ENCODE measurements at regions not wholly inside any gene's neighbourhood (a gene's known extent, or its start where the extent isn't known, plus 50 kb on each side); places are given as distances from the start of the nearest gene placed in this dataset.
"Not testable (repeated sequence)": the region's sequence is repeated elsewhere in the genome, so short reads cannot be mapped to it uniquely, and the experiment has no call there.

DNA sequence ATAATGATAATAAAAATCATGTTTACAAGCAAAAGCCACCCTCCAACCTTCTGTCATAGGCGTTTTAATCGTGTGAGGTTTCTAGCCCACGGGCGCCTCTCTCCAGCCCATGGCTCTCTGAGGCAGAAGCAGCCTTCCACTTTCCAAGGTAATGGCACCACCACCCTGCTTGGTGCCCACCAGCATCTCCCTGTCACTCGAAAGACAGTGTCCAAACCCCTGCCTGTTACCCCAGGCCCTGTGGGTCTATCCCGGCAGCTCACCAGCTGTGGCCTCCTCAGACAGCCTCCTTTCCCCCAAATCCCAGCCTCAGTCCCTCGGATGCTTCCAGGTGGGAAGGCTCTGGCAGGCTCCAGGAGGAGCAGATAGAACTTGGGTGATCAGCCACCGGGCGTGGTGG, 123.8 kb upstream of the LPCAT1 start:
- Histone ChIP-seq H3K4me1 (ENCODE audit: control insufficient read depth, insufficient read depth, low read length) (no peaks in the 10 kb centered on the region), H3K4me3 (ENCODE audit: low read length) (no peak overlapping the region), H3K27ac (ENCODE audit: low read length) (no peak overlapping the region), H3K9me3 (ENCODE audit: control insufficient read depth, low read length) (no peaks in the 10 kb centered on the region), H3K27me3 (ENCODE audit: control insufficient read depth, insufficient read depth) (peaks cover 2% of the 10 kb centered on the region)
- 83% methylated on average over 9 of the region's 9 CpGs for WGBS
- DNase-seq: no peak
- intact Hi-C loops (cut with DNase I): loop anchor here in 2 of 4 donors (10.0 kb wide), 2 partner anchors 263 to 273 kb away; no protein-coding TSS in a partner anchor
- ATAC-seq: no peak

DNA sequence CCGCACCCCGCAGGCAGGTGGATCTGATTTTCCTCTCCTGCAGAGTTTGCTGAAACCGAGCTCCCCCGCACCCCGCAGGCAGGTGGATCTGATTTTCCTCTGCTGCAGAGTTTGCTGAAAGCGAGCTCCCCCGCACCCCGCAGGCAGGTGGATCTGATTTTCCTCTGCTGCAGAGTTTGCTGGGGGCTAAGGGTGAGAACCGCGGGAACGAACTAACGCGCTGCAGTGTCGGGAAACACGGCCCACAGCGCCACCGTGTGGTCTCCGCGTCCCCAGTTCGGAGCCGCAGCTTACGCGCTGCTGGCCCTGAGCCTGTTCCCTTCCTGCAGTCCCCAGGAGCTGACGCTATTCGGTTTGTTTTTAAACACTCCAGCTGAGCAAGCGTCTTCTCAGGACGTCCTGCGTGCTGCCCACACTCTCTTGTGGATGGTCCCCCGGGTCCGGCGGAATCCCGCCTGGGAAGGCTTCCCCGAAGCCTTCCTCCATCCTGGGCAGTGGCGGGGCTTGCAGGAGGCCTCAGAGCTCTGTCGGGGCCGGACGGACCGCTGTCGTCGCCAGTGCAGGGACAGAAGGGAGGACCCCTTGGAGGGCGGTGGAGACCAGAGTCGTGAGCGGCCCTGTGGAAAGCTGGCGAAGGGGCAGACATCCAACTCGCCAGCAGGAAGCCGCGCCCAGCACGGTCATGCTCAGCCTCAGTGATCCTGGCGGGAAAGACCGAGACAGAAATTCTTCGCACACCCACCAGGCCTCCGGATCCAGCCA, 121.2 kb upstream of the LPCAT1 start:
- no peaks in the 10 kb centered on the region for H3K4me1 ChIP-seq (ENCODE audit: control insufficient read depth, insufficient read depth, low read length)
- intact Hi-C loops (cut with DNase I): loop anchor here in 3 of 4 donors (5.0 to 10.0 kb wide), 4 partner anchors 163 to 478 kb away; no protein-coding TSS in a partner anchor
- DNase-seq: peak; percentile 88 to 94 (median 93)
- H3K4me3 ChIP-seq (ENCODE audit: low read length): peak overlapping the region; percentile 38
- 4% methylated on average over 52 of the region's 52 CpGs for WGBS
- ATAC-seq: peak; percentile 94 to 95
- peaks cover 2% of the 10 kb centered on the region for H3K27me3 ChIP-seq (ENCODE audit: control insufficient read depth, insufficient read depth)
- no peak overlapping the region for H3K27ac ChIP-seq (ENCODE audit: low read length)
- H3K9me3 ChIP-seq (ENCODE audit: control insufficient read depth, low read length): no peaks in the 10 kb centered on the region

DNA sequence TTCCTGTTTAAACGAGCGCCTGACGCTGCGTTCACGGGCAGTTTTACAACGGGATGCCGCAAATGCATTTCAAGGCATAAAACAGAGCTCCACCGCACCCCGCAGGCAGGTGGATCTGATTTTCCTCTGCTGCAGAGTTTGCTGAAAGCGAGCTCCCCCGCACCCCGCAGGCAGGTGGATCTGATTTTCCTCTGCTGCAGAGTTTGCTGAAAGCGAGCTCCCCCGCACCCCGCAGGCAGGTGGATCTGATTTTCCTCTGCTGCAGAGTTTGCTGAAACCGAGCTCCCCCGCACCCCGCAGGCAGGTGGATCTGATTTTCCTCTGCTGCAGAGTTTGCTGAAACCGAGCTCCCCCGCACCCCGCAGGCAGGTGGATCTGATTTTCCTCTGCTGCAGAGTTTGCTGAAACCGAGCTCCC, 120.6 kb upstream of the LPCAT1 start:
- not testable (repeated sequence) for ATAC-seq; H3K4me3 ChIP-seq (ENCODE audit: low read length); H3K4me1 ChIP-seq (ENCODE audit: control insufficient read depth, insufficient read depth, low read length); H3K9me3 ChIP-seq (ENCODE audit: control insufficient read depth, low read length); H3K27ac ChIP-seq (ENCODE audit: low read length); DNase-seq; H3K27me3 ChIP-seq (ENCODE audit: control insufficient read depth, insufficient read depth)
- 8% methylated on average over 16 of the region's 22 CpGs for WGBS
- intact Hi-C loops (cut with DNase I): loop anchor here in 3 of 4 donors (5.0 to 10.0 kb wide), 4 partner anchors 162 to 477 kb away; no protein-coding TSS in a partner anchor

DNA sequence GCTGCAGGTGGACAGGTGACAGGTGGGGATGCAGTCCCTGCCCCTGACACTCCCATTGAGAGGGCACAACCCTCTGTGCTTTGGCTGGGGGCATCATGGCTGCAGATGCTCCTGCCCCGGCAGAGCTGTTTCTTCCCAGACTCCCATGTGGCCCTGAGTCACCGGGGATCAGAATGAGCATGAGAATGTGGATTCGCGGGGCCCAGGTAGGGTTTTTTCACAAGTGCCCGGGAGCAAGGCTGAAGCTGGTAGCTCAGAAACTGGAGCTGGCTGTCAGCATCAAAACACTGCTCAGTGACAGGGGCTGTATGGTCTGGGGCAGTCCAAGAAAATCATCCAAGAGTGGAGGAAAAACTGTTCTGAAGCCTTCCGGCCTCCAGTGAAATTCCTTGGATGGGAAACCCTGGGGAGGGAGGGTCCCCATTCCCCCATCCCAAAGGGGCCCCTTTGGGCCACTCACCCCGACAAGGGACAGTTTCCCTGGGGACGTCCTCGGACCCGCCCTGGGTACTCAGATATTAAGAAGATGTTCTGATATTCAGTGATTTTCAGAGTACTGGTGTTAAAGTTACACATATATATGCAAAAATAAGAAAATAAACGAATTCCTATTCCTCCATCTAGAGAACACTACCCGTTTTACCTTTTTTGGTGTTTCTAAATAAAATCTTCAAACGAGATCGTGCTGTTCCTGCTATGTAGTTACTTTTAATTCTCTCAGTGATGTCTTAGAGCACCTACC, 120.1 kb upstream of the LPCAT1 start:
- 24% methylated on average over 14 of the region's 14 CpGs for WGBS
- ATAC-seq (no peak), DNase-seq (no peak)
- Histone ChIP-seq H3K4me1 (ENCODE audit: control insufficient read depth, insufficient read depth, low read length) (no peaks in the 10 kb centered on the region), H3K9me3 (ENCODE audit: control insufficient read depth, low read length) (no peaks in the 10 kb centered on the region), H3K4me3 (ENCODE audit: low read length) (no peak overlapping the region), H3K27ac (ENCODE audit: low read length) (no peak overlapping the region), H3K27me3 (ENCODE audit: control insufficient read depth, insufficient read depth) (peaks cover 2% of the 10 kb centered on the region)
- intact Hi-C loops (cut with DNase I): loop anchor here in 3 of 4 donors (5.0 to 10.0 kb wide), 4 partner anchors 162 to 477 kb away; no protein-coding TSS in a partner anchor

DNA sequence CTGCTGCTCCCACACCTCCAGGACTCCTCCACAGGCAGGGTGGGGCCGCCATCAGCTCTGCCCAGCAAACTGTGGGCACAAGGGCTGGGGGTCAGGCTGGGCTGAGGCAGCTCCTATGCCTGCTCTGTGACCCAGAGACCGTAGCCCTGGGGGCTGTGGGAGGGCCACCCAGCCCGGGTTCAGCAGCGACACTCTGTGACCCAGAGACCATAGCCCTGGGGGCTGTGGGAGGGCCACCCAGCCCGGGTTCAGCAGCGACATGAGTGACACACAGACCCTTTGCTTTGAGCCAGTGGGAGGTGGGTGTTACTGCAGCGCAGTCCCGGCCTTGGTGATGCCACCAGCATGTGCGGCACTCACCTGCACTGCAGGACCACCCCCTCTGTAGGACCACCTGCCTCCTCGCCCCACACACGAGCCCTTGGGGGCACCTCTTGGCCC, 118.9 kb upstream of the LPCAT1 start:
- H3K4me1 ChIP-seq (ENCODE audit: control insufficient read depth, insufficient read depth, low read length): no peaks in the 10 kb centered on the region
- no peak for ATAC-seq
- no peaks in the 10 kb centered on the region for H3K9me3 ChIP-seq (ENCODE audit: control insufficient read depth, low read length)
- intact Hi-C loops (cut with DNase I): loop anchor here in 3 of 4 donors (5.0 to 10.0 kb wide), 4 partner anchors 160 to 475 kb away; no protein-coding TSS in a partner anchor
- no peak overlapping the region for H3K27ac ChIP-seq (ENCODE audit: low read length)
- H3K4me3 ChIP-seq (ENCODE audit: low read length): no peak overlapping the region
- no peak for DNase-seq
- peaks cover 2% of the 10 kb centered on the region for H3K27me3 ChIP-seq (ENCODE audit: control insufficient read depth, insufficient read depth)
- 78% methylated on average over 11 of the region's 11 CpGs for WGBS

DNA sequence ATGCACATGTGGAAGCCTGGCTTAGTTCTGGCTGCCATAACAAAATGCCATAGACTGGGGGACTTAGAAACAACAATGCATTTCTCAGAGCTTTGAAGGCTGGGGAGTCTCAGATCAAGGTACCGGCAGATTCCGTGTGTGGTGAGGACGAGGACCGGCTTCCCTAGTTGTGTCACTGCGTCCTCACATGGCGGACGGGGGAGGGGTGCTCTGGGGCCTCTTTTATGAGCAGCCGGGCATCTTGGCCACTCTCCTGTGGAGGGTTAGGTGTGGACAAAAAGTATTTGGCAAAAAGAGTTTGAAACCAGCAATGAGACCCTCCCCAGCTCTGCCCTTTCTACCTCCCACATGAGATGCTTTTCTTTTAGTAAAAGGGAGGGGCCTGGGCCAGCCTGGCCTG, 118.5 kb upstream of the LPCAT1 start:
- H3K4me3 ChIP-seq (ENCODE audit: low read length): no peak overlapping the region
- H3K27me3 ChIP-seq (ENCODE audit: control insufficient read depth, insufficient read depth): peaks cover 2% of the 10 kb centered on the region
- intact Hi-C loops (cut with DNase I): loop anchor here in 3 of 4 donors (5.0 to 10.0 kb wide), 4 partner anchors 160 to 475 kb away; no protein-coding TSS in a partner anchor
- ATAC-seq: no peak
- H3K4me1 ChIP-seq (ENCODE audit: control insufficient read depth, insufficient read depth, low read length): no peaks in the 10 kb centered on the region
- no peak overlapping the region for H3K27ac ChIP-seq (ENCODE audit: low read length)
- H3K9me3 ChIP-seq (ENCODE audit: control insufficient read depth, low read length): no peaks in the 10 kb centered on the region
- DNase-seq: no peak
- 82% methylated on average over 8 of the region's 8 CpGs for WGBS

DNA sequence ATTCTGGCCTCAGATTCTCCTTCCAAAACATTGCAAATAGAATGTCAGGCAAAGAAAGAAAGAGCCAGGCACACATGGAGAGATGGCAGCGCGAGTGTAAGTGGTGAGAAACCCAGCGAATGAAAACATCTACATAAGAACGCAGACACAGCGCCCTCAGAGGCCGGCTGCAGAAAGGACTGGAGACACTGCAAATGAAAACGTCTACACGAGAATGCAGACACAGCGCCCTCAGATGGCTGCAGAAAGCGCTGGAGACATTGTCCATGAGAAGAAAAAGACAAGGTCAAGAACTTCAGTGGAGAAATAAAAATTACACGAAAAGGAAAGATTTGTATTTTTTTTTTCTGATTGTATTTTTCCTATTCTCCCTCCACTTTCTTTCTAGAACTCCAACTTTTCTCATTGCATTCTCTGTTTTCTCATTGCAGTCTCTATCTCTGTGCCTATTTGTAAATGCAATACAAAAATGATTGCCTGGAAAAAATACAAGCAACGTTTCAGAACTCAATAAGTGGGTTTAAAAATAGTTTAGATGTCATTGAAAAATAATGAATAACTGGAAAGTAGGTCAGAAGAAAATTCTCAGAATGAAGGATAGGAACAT, 117.9 kb upstream of the LPCAT1 start:
- 3% methylated on average over 12 of the region's 12 CpGs for WGBS
- peaks cover 2% of the 10 kb centered on the region for H3K27me3 ChIP-seq (ENCODE audit: control insufficient read depth, insufficient read depth)
- peak; percentile 58 to 62 for ATAC-seq

DNA sequence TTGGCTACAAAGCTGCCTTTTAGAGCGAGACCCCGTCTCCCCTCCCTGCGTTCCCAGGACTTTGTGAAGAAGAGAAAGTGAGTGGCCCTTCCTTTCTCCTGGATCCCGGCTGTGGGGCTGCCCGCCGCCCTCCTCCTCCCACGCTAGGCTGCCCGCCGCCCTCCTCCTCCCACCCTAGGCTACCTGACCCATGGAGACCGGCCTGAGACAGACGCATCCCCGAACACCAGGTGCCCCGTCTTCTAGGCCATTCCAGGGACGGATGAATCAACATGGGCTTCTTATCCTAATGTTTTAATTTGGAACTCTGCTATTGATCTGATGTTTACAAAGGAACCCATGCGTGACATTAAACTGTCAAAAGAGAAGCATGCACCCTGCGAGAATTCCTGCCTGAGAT, 117.3 kb upstream of the LPCAT1 start:
- Histone ChIP-seq H3K4me1 (ENCODE audit: control insufficient read depth, insufficient read depth, low read length) (no peaks in the 10 kb centered on the region), H3K27ac (ENCODE audit: low read length) (no peak overlapping the region), H3K9me3 (ENCODE audit: control insufficient read depth, low read length) (no peaks in the 10 kb centered on the region), H3K4me3 (ENCODE audit: low read length) (no peak overlapping the region), H3K27me3 (ENCODE audit: control insufficient read depth, insufficient read depth) (peaks cover 2% of the 10 kb centered on the region)
- DNase-seq: no peak
- 79% methylated on average over 16 of the region's 16 CpGs for WGBS
- intact Hi-C loops (cut with DNase I): loop anchor here in 3 of 4 donors (5.0 to 10.0 kb wide), 4 partner anchors 159 to 474 kb away; no protein-coding TSS in a partner anchor
- ATAC-seq: no peak

More for the DNA sequence above, 117.9 kb upstream of the LPCAT1 start:
- intact Hi-C loops (cut with DNase I): loop anchor here in 3 of 4 donors (5.0 to 10.0 kb wide), 4 partner anchors 159 to 474 kb away; no protein-coding TSS in a partner anchor
- no peaks in the 10 kb centered on the region for H3K4me1 ChIP-seq (ENCODE audit: control insufficient read depth, insufficient read depth, low read length)
- peak; percentile 80 to 92 (median 85) for DNase-seq
- no peaks in the 10 kb centered on the region for H3K9me3 ChIP-seq (ENCODE audit: control insufficient read depth, low read length)
- H3K4me3 ChIP-seq (ENCODE audit: low read length): no peak overlapping the region
- no peak overlapping the region for H3K27ac ChIP-seq (ENCODE audit: low read length)

DNA sequence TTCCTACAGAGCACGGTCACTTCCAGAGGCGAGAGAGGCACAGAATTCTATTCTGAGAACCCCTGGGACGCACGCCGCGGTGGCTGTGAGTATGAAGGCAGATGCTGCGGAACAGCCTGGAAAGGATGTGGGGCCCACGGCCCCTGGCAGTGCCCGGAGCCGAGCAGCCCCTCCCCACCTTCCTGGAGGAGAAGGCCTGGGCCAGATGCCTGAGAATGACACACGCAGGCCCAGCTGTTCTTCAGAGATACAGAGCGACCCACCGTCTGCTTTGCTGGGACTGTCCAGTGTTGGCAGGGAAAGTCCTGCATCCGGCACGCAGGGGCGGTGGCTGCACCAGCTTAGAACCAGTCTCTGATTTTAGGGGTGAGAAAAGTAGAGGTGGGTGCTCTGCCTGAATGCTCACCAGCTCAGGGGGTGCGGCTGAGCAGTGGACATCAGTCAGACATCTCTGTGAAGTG, 116.7 kb upstream of the LPCAT1 start:
- Histone ChIP-seq H3K27ac (ENCODE audit: low read length) (no peak overlapping the region), H3K9me3 (ENCODE audit: control insufficient read depth, low read length) (no peaks in the 10 kb centered on the region), H3K4me3 (ENCODE audit: low read length) (no peak overlapping the region), H3K4me1 (ENCODE audit: control insufficient read depth, insufficient read depth, low read length) (no peaks in the 10 kb centered on the region), H3K27me3 (ENCODE audit: control insufficient read depth, insufficient read depth) (peaks cover 2% of the 10 kb centered on the region)
- ATAC-seq (no peak), DNase-seq (no peak)
- 66% methylated on average over 17 of the region's 17 CpGs for WGBS
- intact Hi-C loops (cut with DNase I): loop anchor here in 3 of 4 donors (5.0 to 10.0 kb wide), 4 partner anchors 158 to 473 kb away; no protein-coding TSS in a partner anchor

DNA sequence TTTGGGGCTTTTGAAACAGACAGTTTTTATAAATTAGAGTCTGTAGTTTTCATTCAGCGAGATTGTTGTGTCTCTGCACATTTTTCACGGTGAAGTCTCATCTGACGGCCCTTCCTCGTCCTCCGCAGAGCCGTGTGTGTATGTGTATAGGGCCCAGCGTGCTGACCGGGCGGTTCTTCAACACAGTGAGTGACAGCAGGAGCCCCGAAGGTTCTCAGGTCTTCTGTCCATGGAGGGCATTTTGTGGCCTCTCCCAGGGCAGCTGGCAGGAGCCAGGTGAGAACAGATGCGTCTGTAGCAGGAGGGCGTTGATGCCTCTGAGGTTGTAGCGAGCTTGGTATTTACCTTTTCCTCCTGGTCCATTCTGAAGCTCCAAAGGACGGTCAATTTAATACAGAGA, 116.0 kb upstream of the LPCAT1 start:
- H3K4me3 ChIP-seq (ENCODE audit: low read length): no peak overlapping the region
- intact Hi-C loops (cut with DNase I): loop anchor here in 3 of 4 donors (5.0 to 10.0 kb wide), 4 partner anchors 157 to 472 kb away; no protein-coding TSS in a partner anchor
- DNase-seq (no peak), ATAC-seq (no peak)
- no peaks in the 10 kb centered on the region for H3K9me3 ChIP-seq (ENCODE audit: control insufficient read depth, low read length)
- H3K4me1 ChIP-seq (ENCODE audit: control insufficient read depth, insufficient read depth, low read length): no peaks in the 10 kb centered on the region
- no peak overlapping the region for H3K27ac ChIP-seq (ENCODE audit: low read length)
- WGBS: 89% methylated on average over 14 of the region's 14 CpGs
- peaks cover 2% of the 10 kb centered on the region for H3K27me3 ChIP-seq (ENCODE audit: control insufficient read depth, insufficient read depth)
